HCT116 (cell line): ENCODE measurements at regions not wholly inside any gene's neighbourhood (a gene's known extent, or its start where the extent isn't known, plus 50 kb on each side); places are given as distances from the start of the nearest gene placed in this dataset.
"Not testable (repeated sequence)": the region's sequence is repeated elsewhere in the genome, so short reads cannot be mapped to it uniquely, and the experiment has no call there.

ENCODE experiments used
- CEBPB ChIP-seq: IDR thresholded peaks from 2 replicates; pipeline ENCODE4 v1.6.1; 2012; ENCODE audit warnings: low read depth
- ELF1 ChIP-seq: IDR thresholded peaks from 2 replicates; pipeline ENCODE4 v1.6.1; 2012; ENCODE audit warnings: low read depth, borderline replicate concordance
- FOSL1 ChIP-seq: IDR thresholded peaks from 2 replicates; pipeline ENCODE4 v1.6.1; 2012; ENCODE audit warnings: low read depth
- POLR2A ChIP-seq: IDR thresholded peaks from 2 replicates; pipeline ENCODE4 v1.7.0; 2011; ENCODE audit warnings: borderline replicate concordance; ENCODE audit not compliant: insufficient read depth, insufficient read length; ENCODE audit errors: extremely low read depth
- POLR2AphosphoS5 ChIP-seq: IDR thresholded peaks from 2 replicates; pipeline ENCODE4 v1.6.1; 2011; ENCODE audit warnings: mild to moderate bottlenecking, low read depth, low read length, moderate library complexity
- RAD21 ChIP-seq: IDR thresholded peaks from 2 replicates; pipeline ENCODE4 v1.6.1; 2012; ENCODE audit warnings: low read depth, mild to moderate bottlenecking
- YY1 ChIP-seq: IDR thresholded peaks from 2 replicates; pipeline ENCODE4 v1.6.1; 2011; ENCODE audit warnings: low read length, low read depth, moderate library complexity, mild to moderate bottlenecking; ENCODE audit not compliant: insufficient replicate concordance; ENCODE audit errors: extremely low read depth
- ZNF274 ChIP-seq: fragments of 200-500 bp; sonication (Bioruptor generic); IDR thresholded peaks from 2 replicates; pipeline ENCODE4 v1.6.1; 2014; ENCODE audit warnings: mild to moderate bottlenecking, low read depth, low read length, inconsistent platforms
- TF ChIP-seq, protein P1 (sequence below): IDR thresholded peaks from 2 replicates; pipeline ENCODE4 v1.6.1; 2012; ENCODE audit warnings: low read depth
- TF ChIP-seq, protein P2 (sequence below), 3 experiments: fragments of 200-600 bp in 1 of 3; sonication (generic) in 1 of 3; IDR thresholded peaks in 2 of 3; conservative IDR thresholded peaks in 1 of 3; 2 replicates each; pipeline ENCODE4 v1.5.1; 2012 to 2017; ENCODE audit warnings: low read depth in 2 of 3, low read length in 2 of 3, antibody characterized with exemption in 1 of 3, borderline replicate concordance in 1 of 3, control low read depth in 1 of 3, mild to moderate bottlenecking in 1 of 3, mixed read lengths in 1 of 3, mixed run types in 1 of 3, moderate library complexity in 1 of 3; ENCODE audit not compliant: insufficient read depth in 1 of 3

DNA sequence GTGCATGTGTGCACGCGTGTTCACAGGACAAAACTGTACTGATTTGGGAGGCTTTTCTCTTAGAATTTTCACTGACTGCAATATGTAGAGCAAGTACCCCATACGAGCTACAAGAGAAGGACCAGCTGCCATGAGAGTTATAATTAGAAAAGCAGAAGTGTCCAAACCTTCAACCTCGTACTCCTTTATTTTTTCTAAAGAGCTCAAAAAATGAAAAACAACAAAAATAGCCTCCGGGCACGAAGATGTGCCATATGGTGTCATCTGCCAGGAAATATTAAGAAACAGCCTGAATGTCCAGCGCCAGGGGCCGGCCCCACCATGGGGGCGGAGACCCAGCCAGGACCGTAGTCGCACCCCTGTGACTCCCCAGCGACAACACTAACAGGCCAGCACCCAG is 84.6 kb downstream of the KCNJ18 start:
- TF ChIP-seq POLR2AphosphoS5, ZNF274, FOSL1, POLR2A, RAD21, YY1, CEBPB, ELF1: not testable (repeated sequence)
- TF ChIP-seq, protein P1, sequence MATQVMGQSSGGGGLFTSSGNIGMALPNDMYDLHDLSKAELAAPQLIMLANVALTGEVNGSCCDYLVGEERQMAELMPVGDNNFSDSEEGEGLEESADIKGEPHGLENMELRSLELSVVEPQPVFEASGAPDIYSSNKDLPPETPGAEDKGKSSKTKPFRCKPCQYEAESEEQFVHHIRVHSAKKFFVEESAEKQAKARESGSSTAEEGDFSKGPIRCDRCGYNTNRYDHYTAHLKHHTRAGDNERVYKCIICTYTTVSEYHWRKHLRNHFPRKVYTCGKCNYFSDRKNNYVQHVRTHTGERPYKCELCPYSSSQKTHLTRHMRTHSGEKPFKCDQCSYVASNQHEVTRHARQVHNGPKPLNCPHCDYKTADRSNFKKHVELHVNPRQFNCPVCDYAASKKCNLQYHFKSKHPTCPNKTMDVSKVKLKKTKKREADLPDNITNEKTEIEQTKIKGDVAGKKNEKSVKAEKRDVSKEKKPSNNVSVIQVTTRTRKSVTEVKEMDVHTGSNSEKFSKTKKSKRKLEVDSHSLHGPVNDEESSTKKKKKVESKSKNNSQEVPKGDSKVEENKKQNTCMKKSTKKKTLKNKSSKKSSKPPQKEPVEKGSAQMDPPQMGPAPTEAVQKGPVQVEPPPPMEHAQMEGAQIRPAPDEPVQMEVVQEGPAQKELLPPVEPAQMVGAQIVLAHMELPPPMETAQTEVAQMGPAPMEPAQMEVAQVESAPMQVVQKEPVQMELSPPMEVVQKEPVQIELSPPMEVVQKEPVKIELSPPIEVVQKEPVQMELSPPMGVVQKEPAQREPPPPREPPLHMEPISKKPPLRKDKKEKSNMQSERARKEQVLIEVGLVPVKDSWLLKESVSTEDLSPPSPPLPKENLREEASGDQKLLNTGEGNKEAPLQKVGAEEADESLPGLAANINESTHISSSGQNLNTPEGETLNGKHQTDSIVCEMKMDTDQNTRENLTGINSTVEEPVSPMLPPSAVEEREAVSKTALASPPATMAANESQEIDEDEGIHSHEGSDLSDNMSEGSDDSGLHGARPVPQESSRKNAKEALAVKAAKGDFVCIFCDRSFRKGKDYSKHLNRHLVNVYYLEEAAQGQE = not testable (repeated sequence)
- TF ChIP-seq, protein P2, sequence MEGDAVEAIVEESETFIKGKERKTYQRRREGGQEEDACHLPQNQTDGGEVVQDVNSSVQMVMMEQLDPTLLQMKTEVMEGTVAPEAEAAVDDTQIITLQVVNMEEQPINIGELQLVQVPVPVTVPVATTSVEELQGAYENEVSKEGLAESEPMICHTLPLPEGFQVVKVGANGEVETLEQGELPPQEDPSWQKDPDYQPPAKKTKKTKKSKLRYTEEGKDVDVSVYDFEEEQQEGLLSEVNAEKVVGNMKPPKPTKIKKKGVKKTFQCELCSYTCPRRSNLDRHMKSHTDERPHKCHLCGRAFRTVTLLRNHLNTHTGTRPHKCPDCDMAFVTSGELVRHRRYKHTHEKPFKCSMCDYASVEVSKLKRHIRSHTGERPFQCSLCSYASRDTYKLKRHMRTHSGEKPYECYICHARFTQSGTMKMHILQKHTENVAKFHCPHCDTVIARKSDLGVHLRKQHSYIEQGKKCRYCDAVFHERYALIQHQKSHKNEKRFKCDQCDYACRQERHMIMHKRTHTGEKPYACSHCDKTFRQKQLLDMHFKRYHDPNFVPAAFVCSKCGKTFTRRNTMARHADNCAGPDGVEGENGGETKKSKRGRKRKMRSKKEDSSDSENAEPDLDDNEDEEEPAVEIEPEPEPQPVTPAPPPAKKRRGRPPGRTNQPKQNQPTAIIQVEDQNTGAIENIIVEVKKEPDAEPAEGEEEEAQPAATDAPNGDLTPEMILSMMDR (IDR thresholded peaks at IDR 0.05 in 2 of 3, conservative IDR thresholded peaks at IDR 0.05 in 1 of 3; ENCODE audit: borderline replicate concordance in 1 of 3, insufficient read depth in 1 of 3, low read depth in 2 of 3, low read length in 2 of 3) = not testable (repeated sequence)
